SH-SY5Y (cell line): ENCODE measurements at regions not wholly inside any gene's neighbourhood (a gene's known extent, or its start where the extent isn't known, plus 50 kb on each side); places are given as distances from the start of the nearest gene placed in this dataset.

Source experiments
- GATA2 ChIP-seq: IDR thresholded peaks from 2 replicates; pipeline ENCODE4 v1.6.1; 2011; ENCODE audit warnings: mild to moderate bottlenecking, low read depth, low read length
- GATA3 ChIP-seq: IDR thresholded peaks from 2 replicates; pipeline ENCODE4 v1.6.1; 2011; ENCODE audit warnings: low read depth, mild to moderate bottlenecking, low read length, moderate library complexity

- TF ChIP-seq GATA2 (no peak), GATA3 (no peak)
Measured at GRCh38 chr2:10993001-10993481, 81.3 kb downstream of the KCNF1 start.
